ENCODE measurements at regions not wholly inside any gene's neighbourhood (a gene's known extent, or its start where the extent isn't known, plus 50 kb on each side); places are given as distances from the start of the nearest gene placed in this dataset.

- no peak overlapping the region for H3K27ac Mint-ChIP-seq (ENCODE audit: low read depth, unreplicated experiment)
- peaks cover 19% of the 10 kb centered on the region for H3K36me3 Mint-ChIP-seq (ENCODE audit: insufficient read depth, unreplicated experiment)
- intact Hi-C loops (cut with micrococcal nuclease): no loop called here
- no peak overlapping the region for H3K4me3 Mint-ChIP-seq (ENCODE audit: unreplicated experiment)
- no peaks in the 10 kb centered on the region for H3K27me3 Mint-ChIP-seq (ENCODE audit: insufficient read depth, unreplicated experiment)
- TF ChIP-seq, protein P1, sequence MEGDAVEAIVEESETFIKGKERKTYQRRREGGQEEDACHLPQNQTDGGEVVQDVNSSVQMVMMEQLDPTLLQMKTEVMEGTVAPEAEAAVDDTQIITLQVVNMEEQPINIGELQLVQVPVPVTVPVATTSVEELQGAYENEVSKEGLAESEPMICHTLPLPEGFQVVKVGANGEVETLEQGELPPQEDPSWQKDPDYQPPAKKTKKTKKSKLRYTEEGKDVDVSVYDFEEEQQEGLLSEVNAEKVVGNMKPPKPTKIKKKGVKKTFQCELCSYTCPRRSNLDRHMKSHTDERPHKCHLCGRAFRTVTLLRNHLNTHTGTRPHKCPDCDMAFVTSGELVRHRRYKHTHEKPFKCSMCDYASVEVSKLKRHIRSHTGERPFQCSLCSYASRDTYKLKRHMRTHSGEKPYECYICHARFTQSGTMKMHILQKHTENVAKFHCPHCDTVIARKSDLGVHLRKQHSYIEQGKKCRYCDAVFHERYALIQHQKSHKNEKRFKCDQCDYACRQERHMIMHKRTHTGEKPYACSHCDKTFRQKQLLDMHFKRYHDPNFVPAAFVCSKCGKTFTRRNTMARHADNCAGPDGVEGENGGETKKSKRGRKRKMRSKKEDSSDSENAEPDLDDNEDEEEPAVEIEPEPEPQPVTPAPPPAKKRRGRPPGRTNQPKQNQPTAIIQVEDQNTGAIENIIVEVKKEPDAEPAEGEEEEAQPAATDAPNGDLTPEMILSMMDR (IDR thresholded peaks at IDR 0.05; ENCODE audit: unreplicated experiment): no peak
- BruUV-seq (replicated peaks): no TSS peak
- H3K9me3 Mint-ChIP-seq (ENCODE audit: unreplicated experiment): no peaks in the 10 kb centered on the region
- ChIA-PET CTCF (no interaction called here), POLR2A (interaction anchor here (0.7 kb wide), 1 partner anchor 12 kb away, joined by 5 read pairs; no protein-coding TSS in a partner anchor)
- H3K4me1 Mint-ChIP-seq (ENCODE audit: insufficient read depth, unreplicated experiment): no peaks in the 10 kb centered on the region
- DNase-seq (ENCODE audit: unreplicated experiment): no peak
Observed at GRCh38 chr7:66528652-66529051, 100.0 kb upstream of the KCTD7 start.

GRCh38 chr7:66529883-66530610 lies 98.6 kb upstream of the KCTD7 start:
- ChIA-PET CTCF (interaction anchor here (0.6 kb wide), 4 partner anchors 7 to 465 kb away, joined by 4 to 5 read pairs (median 4); partner anchors contain the start of gene SBDS), POLR2A (no interaction called here)
- TF ChIP-seq, protein P1 (IDR thresholded peaks at IDR 0.05; ENCODE audit: unreplicated experiment): no peak
- no peak for DNase-seq (ENCODE audit: unreplicated experiment)
- H3K4me3 Mint-ChIP-seq (ENCODE audit: unreplicated experiment): no peak overlapping the region
- H3K4me1 Mint-ChIP-seq (ENCODE audit: insufficient read depth, unreplicated experiment): no peaks in the 10 kb centered on the region
- peaks cover 24% of the 10 kb centered on the region for H3K36me3 Mint-ChIP-seq (ENCODE audit: insufficient read depth, unreplicated experiment)
- no peaks in the 10 kb centered on the region for H3K27me3 Mint-ChIP-seq (ENCODE audit: insufficient read depth, unreplicated experiment)
- BruUV-seq (replicated peaks): no TSS peak
- intact Hi-C loops (cut with micrococcal nuclease): no loop called here
- H3K9me3 Mint-ChIP-seq (ENCODE audit: unreplicated experiment): no peaks in the 10 kb centered on the region
- H3K27ac Mint-ChIP-seq (ENCODE audit: low read depth, unreplicated experiment): no peak overlapping the region

DNA sequence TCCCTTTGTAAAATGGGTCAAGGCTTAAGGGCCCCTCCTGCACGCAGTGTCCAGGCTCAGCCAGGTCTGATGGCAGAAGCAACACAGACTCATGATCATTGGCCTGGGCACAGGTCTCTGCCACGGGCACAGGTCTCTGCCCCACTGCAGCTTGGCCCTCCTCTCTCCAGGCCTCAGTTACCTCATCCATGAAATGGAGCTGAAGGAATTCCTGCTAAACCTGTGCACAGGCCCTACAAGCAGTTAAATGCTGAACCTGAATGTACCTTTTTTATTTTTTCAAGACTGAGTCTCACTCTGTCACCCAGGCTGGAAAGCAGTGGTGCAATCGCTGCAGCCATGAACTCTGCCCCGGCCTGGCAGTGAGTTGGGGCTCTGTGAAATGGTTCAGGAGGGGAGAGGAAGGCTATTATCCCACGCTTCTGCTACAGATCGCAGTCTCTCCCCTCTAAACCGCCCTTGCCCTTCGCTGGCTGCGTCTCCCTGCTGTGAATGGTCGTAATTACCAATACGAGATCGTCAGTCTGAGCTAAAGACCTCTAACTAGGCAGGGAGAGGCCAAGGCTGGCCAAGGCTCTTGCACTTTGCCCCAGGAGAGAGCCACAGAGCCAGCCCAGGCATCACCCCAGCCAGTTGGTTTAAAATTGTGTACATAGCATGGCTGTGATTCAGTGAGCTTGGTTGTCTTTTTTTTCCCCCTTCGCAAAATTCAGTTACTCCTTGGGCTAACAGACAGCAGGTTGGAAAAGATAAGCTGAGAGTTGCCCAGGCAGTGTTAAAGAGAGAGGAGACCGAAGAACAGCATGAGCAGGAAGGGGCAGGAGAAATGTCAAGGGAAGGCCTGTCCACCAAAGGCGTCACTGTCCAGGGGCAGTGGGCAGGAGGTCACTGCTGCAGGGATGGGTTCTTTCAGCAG lies 93.0 kb upstream of the KCTD7 start:
- POLR2A ChIA-PET: interaction anchor here (0.6 kb wide), 1 partner anchor 625 kb away, joined by 3 read pairs; no protein-coding TSS in a partner anchor
- BruUV-seq (replicated peaks): no TSS peak
- Mint-ChIP-seq H3K27ac (ENCODE audit: low read depth, unreplicated experiment) (no peak overlapping the region), H3K4me3 (ENCODE audit: unreplicated experiment) (no peak overlapping the region), H3K9me3 (ENCODE audit: unreplicated experiment) (no peaks in the 10 kb centered on the region), H3K36me3 (ENCODE audit: insufficient read depth, unreplicated experiment) (peaks cover 5% of the 10 kb centered on the region), H3K27me3 (ENCODE audit: insufficient read depth, unreplicated experiment) (no peaks in the 10 kb centered on the region), H3K4me1 (ENCODE audit: insufficient read depth, unreplicated experiment) (no peaks in the 10 kb centered on the region)
- intact Hi-C loops (cut with micrococcal nuclease): no loop called here
- DNase-seq (ENCODE audit: unreplicated experiment): no peak
- CTCF ChIA-PET: interaction anchor here (0.5 to 1.0 kb wide), 2 partner anchors 11 to 336 kb away, joined by 3 read pairs; no protein-coding TSS in a partner anchor
- TF ChIP-seq, protein P1 (IDR thresholded peaks at IDR 0.05; ENCODE audit: unreplicated experiment): no peak

DNA sequence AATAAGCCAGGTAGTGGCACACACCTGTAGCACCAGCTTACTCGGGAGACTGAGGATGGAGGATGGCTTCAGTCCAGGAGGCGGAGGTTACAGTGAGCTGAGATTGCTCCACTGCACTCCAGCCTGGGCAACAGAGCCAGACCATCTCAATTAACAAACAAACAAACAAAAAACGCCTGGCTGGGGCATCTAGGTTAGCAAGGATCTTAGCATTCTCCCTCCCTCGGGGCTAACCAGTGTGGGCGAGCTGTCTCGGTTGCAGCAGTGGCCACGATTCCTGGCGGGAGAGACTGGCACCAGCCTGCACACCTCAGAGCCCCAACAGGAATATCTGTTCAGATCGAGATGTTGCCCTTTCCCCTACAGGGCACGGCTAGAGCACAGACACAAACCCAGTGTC lies 91.3 kb upstream of the KCTD7 start:
- no peaks in the 10 kb centered on the region for H3K9me3 Mint-ChIP-seq (ENCODE audit: unreplicated experiment)
- no peak for DNase-seq (ENCODE audit: unreplicated experiment)
- TF ChIP-seq, protein P1 (IDR thresholded peaks at IDR 0.05; ENCODE audit: unreplicated experiment): no peak
- no TSS peak for BruUV-seq (replicated peaks)
- no peak overlapping the region for H3K4me3 Mint-ChIP-seq (ENCODE audit: unreplicated experiment)
- H3K4me1 Mint-ChIP-seq (ENCODE audit: insufficient read depth, unreplicated experiment): no peaks in the 10 kb centered on the region
- POLR2A ChIA-PET: interaction anchor here (0.5 kb wide), 1 partner anchor 465 kb away, joined by 3 read pairs; no protein-coding TSS in a partner anchor
- H3K27ac Mint-ChIP-seq (ENCODE audit: low read depth, unreplicated experiment): no peak overlapping the region
- peaks cover 16% of the 10 kb centered on the region for H3K36me3 Mint-ChIP-seq (ENCODE audit: insufficient read depth, unreplicated experiment)
- CTCF ChIA-PET: interaction anchor here (0.7 to 1.0 kb wide), 3 partner anchors 8 to 16 kb away, joined by 3 to 4 read pairs (median 3); no protein-coding TSS in a partner anchor
- H3K27me3 Mint-ChIP-seq (ENCODE audit: insufficient read depth, unreplicated experiment): no peaks in the 10 kb centered on the region
- intact Hi-C loops (cut with micrococcal nuclease): no loop called here
